GM12878 (cell line): ENCODE measurements at regions not wholly inside any gene's neighbourhood (a gene's known extent, or its start where the extent isn't known, plus 50 kb on each side); places are given as distances from the start of the nearest gene placed in this dataset.

ENCODE experiments used
- CBX3 ChIP-seq: fragments of 200-600 bp; sonication (generic); IDR thresholded peaks from 2 replicates; pipeline ENCODE4 v1.6.1; 2016; ENCODE audit warnings: low read depth, borderline replicate concordance
- CTCF ChIP-seq, 3 experiments: IDR thresholded peaks in 2 of 3; conservative IDR thresholded peaks in 1 of 3; 2 replicates each; pipeline ENCODE4 v1.5.1; 2011; ENCODE audit warnings: low read depth in 3 of 3, low read length in 3 of 3, mild to moderate bottlenecking in 3 of 3, control low read depth in 2 of 3, moderate library complexity in 2 of 3, inconsistent platforms in 1 of 3, mixed read lengths in 1 of 3; ENCODE audit not compliant: control insufficient read depth in 2 of 3, insufficient read depth in 1 of 3; ENCODE audit errors: extremely low read depth in 1 of 3
- EGR1 ChIP-seq, 2 experiments: IDR thresholded peaks; 1 replicate in 1 of 2; 2 replicates in 1 of 2; pipeline ENCODE4 v1.6.1; 2011 to 2012; ENCODE audit warnings: low read depth in 2 of 2, low read length in 2 of 2, borderline replicate concordance in 1 of 2, mild to moderate bottlenecking in 1 of 2, moderate library complexity in 1 of 2
- PML ChIP-seq: IDR thresholded peaks from 2 replicates; pipeline ENCODE4 v1.6.1; 2012; ENCODE audit warnings: low read length, inconsistent platforms
- USF2 ChIP-seq: IDR thresholded peaks from 2 replicates; pipeline ENCODE4 v1.6.1; 2011; ENCODE audit warnings: low read depth, low read length, improper control_type of control experiment, borderline replicate concordance

GRCh38 chr9:115616666-115617239, 498.8 kb upstream of the TNC start:
- TF ChIP-seq PML (no peak), CTCF (IDR thresholded peaks at IDR 0.05 in 2 of 3, conservative IDR thresholded peaks at IDR 0.05 in 1 of 3; ENCODE audit: control insufficient read depth in 2 of 3, extremely low read depth in 1 of 3, insufficient read depth in 1 of 3, low read depth in 3 of 3, low read length in 3 of 3) (no peak), CBX3 (no peak), EGR1 (IDR thresholded peaks at IDR 0.05; ENCODE audit: borderline replicate concordance in 1 of 2, low read depth in 2 of 2, low read length in 2 of 2) (no peak), USF2 (no peak)
